ENCODE measurements at regions not wholly inside any gene's neighbourhood (a gene's known extent, or its start where the extent isn't known, plus 50 kb on each side); places are given as distances from the start of the nearest gene placed in this dataset.
A peak's percentile ranks its signal among the peaks of the same experiment; 100 is the strongest.

DNA sequence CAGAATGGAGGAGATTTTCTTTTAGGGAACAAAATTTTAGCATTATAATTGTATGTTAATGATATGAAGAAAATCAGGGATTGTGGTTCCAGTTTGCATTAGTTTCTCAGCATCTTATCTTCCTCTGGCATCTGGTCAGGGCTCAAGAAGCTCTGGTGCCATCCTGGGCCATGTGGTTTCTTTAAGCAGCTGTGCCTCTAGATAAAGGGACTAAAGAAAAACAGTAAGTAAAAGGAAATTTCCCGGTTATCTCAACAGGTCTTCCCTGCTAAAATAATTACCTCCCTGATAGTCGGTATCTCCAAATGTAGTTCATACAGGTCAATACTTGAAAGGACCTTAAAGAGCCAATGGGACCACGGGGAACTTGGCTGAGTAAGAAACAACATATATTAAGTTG lies 375.1 kb upstream of the RBMS3 start:
- H3K27ac ChIP-seq: no peak overlapping the region
- intact Hi-C loops (cut with DNase I): no loop called here
- TF ChIP-seq, protein P1, sequence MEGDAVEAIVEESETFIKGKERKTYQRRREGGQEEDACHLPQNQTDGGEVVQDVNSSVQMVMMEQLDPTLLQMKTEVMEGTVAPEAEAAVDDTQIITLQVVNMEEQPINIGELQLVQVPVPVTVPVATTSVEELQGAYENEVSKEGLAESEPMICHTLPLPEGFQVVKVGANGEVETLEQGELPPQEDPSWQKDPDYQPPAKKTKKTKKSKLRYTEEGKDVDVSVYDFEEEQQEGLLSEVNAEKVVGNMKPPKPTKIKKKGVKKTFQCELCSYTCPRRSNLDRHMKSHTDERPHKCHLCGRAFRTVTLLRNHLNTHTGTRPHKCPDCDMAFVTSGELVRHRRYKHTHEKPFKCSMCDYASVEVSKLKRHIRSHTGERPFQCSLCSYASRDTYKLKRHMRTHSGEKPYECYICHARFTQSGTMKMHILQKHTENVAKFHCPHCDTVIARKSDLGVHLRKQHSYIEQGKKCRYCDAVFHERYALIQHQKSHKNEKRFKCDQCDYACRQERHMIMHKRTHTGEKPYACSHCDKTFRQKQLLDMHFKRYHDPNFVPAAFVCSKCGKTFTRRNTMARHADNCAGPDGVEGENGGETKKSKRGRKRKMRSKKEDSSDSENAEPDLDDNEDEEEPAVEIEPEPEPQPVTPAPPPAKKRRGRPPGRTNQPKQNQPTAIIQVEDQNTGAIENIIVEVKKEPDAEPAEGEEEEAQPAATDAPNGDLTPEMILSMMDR (IDR thresholded peaks at IDR 0.05): no peak

DNA sequence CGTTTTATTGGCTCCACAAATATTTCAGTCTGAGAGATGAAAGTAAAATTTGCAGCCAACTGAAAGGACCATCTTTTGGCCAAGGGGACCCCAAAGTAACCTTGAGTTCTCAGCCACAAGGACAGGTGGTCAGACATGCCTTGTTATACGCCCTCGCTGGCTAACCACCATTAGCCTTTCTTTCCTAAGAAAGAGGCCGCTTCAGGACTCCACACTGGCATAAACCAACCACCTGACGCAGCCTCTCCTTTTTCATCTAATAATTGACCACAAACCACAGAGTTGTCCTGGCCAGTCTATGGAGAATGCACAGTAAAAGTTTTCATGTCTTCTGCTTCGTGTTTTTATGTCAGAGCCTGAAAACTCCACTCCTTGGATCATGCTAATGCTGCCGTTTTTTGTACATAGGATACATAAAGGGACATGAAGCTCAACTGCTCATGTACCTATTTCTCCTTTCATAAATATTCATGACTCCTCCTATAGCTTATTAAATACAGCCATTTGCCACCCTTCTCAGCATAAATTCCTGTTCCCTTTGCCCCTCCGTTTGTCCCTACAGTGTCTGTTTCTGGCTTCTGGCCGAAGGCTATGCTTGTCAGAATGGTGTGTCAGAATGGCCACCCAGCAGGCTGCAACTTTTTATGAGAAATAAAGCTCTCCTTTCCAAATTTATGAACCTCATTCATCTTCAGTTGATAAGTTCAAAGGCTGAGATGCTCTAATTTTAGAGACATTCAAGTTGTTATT lies 374.1 kb upstream of the RBMS3 start:
- DNase-seq (ENCODE audit: low spot score in 2 of 2): no peak
- no peaks in the 10 kb centered on the region for H3K4me1 ChIP-seq
- no peaks in the 10 kb centered on the region for H3K9me3 ChIP-seq
- TF ChIP-seq, protein P1 (IDR thresholded peaks at IDR 0.05): no peak
- no peaks in the 10 kb centered on the region for H3K27me3 ChIP-seq
- no peaks in the 10 kb centered on the region for H3K36me3 ChIP-seq
- H3K27ac ChIP-seq: no peak overlapping the region
- intact Hi-C loops (cut with DNase I): no loop called here
- no peak overlapping the region for H3K4me3 ChIP-seq

More for the DNA sequence above, 375.1 kb upstream of the RBMS3 start:
- H3K4me3 ChIP-seq: no peak overlapping the region
- DNase-seq (ENCODE audit: low spot score in 2 of 2): no peak
- H3K36me3 ChIP-seq: no peaks in the 10 kb centered on the region
- no peaks in the 10 kb centered on the region for H3K9me3 ChIP-seq
- H3K4me1 ChIP-seq: no peaks in the 10 kb centered on the region
- no peaks in the 10 kb centered on the region for H3K27me3 ChIP-seq

DNA sequence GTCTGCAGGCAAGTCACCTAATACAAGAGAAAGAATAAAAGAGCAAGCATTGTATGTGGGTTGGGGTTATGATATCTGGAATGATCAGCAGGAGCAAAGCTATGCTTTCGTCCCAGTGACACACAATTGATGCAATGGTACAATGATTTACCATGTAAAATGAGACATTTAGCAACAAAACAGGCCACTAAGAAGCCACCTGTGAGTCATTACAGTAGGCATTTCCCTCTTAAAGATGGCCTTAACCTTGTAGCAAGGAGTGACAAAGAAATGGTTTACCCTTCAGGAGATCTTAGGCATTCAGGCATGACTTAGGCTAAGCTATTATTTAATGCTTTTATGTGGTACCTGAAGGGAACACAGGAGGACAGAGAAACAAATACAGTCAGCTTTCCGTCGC lies 373.3 kb upstream of the RBMS3 start:
- no peaks in the 10 kb centered on the region for H3K4me1 ChIP-seq
- intact Hi-C loops (cut with DNase I): no loop called here
- TF ChIP-seq, protein P1 (IDR thresholded peaks at IDR 0.05): no peak

DNA sequence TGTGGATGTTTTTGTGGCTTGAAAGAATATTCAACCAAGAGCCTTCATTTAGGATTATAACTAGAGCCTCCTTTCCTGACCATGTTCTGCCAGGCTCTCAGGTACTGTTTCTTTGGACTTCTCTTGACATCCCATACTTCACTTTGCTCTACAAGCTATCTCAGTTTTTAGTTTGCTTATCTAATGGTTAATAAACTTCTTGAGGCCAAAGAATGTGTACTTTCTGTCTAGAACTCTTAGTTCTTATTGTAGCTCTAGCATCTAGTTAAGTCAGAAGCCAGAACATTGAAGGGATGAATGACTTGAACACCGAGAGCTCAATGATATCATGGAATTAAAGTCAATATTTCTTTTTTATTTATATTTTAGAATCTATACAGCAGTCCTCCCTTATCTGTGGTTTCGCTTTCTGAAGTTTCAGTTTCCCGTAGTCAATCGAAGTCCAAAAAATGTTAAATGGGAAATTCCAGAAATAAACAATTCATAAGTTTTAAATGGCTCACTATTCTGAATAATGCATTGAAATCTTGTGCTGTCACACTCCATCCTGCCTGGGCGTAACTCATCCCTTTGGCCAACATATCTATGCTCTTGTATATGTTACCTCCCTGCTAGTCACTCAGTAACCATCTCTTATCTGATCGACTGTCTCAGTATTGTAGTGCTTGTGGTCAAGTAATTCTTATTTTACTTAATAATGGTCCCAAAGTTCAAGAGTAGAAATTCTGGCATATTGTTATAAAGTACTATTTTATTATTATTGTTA lies 368.6 kb upstream of the RBMS3 start:
- H3K36me3 ChIP-seq: no peaks in the 10 kb centered on the region
- H3K27me3 ChIP-seq: no peaks in the 10 kb centered on the region
- no peak for DNase-seq (ENCODE audit: low spot score in 2 of 2)
- TF ChIP-seq, protein P1 (IDR thresholded peaks at IDR 0.05): no peak
- H3K27ac ChIP-seq: no peak overlapping the region
- H3K9me3 ChIP-seq: no peaks in the 10 kb centered on the region
- intact Hi-C loops (cut with DNase I): no loop called here
- H3K4me3 ChIP-seq: peak overlapping the region in 1 of 2 donors; percentile 18
- H3K4me1 ChIP-seq: peaks cover 0 to 8% of the 10 kb centered on the region in 2 donors

More for the DNA sequence above, 373.3 kb upstream of the RBMS3 start:
- H3K9me3 ChIP-seq: no peaks in the 10 kb centered on the region
- H3K27ac ChIP-seq: no peak overlapping the region
- no peak overlapping the region for H3K4me3 ChIP-seq
- no peaks in the 10 kb centered on the region for H3K27me3 ChIP-seq
- no peak for DNase-seq (ENCODE audit: low spot score in 2 of 2)
- no peaks in the 10 kb centered on the region for H3K36me3 ChIP-seq

DNA sequence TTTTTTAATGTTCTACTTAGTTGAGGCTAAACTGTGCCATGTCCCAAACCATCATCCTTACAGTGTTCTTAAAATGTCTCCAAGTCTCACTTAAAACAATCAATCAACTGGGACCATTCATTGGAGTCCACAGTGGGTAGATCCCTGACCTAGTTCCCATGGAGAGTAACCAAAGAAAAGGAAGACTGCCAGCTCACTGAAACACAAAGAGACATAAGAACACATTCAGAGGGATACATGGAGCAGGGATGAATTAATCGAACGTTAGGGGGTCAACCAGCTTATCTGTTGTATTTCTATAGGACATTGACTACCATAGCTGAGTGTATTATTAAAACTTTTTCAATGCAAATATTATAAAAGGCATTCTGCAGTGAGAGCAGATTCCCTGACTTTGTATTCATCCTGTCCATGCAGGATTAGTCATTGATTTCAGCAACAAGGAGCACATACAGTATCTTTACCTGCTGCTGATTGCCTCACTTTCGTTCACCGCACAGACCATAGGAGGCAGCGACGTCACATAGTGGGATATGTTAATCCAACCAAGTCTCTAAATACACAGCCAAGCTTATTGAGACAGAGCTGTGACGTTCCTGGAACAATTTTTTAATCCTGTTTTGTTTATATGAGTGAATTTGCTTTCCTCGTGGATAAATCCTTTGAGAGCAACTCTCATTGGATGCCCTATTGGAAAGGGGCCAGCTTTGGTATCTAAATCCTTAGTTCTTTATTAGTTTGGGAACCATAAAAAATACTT lies 364.9 kb upstream of the RBMS3 start:
- Histone ChIP-seq H3K4me3 (peak overlapping the region in 1 of 2 donors; percentile 55), H3K9me3 (no peaks in the 10 kb centered on the region), H3K27me3 (no peaks in the 10 kb centered on the region), H3K27ac (peak overlapping the region; percentile 72 to 79), H3K4me1 (peaks cover 0 to 8% of the 10 kb centered on the region in 2 donors), H3K36me3 (no peaks in the 10 kb centered on the region)
- intact Hi-C loops (cut with DNase I): loop anchor here (2.0 to 5.0 kb wide), 3 partner anchors 151 to 849 kb away; partner anchors contain the start of gene RBMS3
- peak in 1 of 2 donors; percentile 69 for DNase-seq (ENCODE audit: low spot score in 2 of 2)
- TF ChIP-seq, protein P1 (IDR thresholded peaks at IDR 0.05): no peak

Measured in ascending aorta (tissue), 2 donors.